ENCODE measurements at regions not wholly inside any gene's neighbourhood (a gene's known extent, or its start where the extent isn't known, plus 50 kb on each side); places are given as distances from the start of the nearest gene placed in this dataset.
"Not testable (repeated sequence)": the region's sequence is repeated elsewhere in the genome, so short reads cannot be mapped to it uniquely, and the experiment has no call there.

DNA sequence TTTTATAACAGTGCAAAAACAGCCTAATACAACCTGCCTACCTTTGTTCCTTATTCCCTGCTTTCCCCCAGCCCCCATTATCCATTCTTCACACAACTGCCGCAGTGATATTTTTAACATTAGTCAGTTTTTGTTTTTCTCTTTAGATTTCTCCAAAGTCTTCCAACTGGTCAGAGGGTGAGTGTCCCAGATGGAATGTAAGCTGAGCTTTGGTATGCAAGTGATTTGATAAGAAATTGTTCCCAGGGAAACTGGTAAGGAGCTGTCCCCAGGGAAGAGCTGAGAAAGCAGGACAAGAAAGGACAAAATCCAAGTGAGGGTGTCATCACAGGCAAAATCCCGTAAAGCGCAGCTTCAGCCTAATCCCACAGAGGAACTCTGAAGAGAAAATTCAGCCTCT, 475.5 kb upstream of the ADGRL3 start:
- peak; percentile 63 for FAIRE-seq
- peak overlapping the region; percentile 61 for H3K4me2 ChIP-seq (ENCODE audit: low read length)
- peak overlapping the region; percentile 51 for H2AFZ ChIP-seq (ENCODE audit: low read depth, low read length)
- H3K36me3 ChIP-seq (ENCODE audit: insufficient read depth, low read length), result no peaks in the 10 kb centered on the region
- TF ChIP-seq, protein P1, sequence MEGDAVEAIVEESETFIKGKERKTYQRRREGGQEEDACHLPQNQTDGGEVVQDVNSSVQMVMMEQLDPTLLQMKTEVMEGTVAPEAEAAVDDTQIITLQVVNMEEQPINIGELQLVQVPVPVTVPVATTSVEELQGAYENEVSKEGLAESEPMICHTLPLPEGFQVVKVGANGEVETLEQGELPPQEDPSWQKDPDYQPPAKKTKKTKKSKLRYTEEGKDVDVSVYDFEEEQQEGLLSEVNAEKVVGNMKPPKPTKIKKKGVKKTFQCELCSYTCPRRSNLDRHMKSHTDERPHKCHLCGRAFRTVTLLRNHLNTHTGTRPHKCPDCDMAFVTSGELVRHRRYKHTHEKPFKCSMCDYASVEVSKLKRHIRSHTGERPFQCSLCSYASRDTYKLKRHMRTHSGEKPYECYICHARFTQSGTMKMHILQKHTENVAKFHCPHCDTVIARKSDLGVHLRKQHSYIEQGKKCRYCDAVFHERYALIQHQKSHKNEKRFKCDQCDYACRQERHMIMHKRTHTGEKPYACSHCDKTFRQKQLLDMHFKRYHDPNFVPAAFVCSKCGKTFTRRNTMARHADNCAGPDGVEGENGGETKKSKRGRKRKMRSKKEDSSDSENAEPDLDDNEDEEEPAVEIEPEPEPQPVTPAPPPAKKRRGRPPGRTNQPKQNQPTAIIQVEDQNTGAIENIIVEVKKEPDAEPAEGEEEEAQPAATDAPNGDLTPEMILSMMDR (IDR thresholded peaks at IDR 0.05; ENCODE audit: insufficient read depth, low read depth, low read length), result no peak
- TF ChIP-seq EZH2 (IDR thresholded peaks at IDR 0.05; ENCODE audit: insufficient read depth, low read length), result no peak
- Mint-ChIP-seq H3K9me3 (ENCODE audit: unreplicated experiment) (no peaks in the 10 kb centered on the region), H3K27me3 (ENCODE audit: low read depth, unreplicated experiment) (no peaks in the 10 kb centered on the region), H3K36me3 (ENCODE audit: low read depth, unreplicated experiment) (no peaks in the 10 kb centered on the region), H3K4me3 (ENCODE audit: unreplicated experiment) (no peak overlapping the region), H3K27ac (ENCODE audit: unreplicated experiment) (peak overlapping the region; percentile 78), H3K4me1 (ENCODE audit: low read depth, unreplicated experiment) (peaks cover 28% of the 10 kb centered on the region)
- no peaks in the 10 kb centered on the region for H3K9me3 ChIP-seq (ENCODE audit: insufficient read depth, low read depth, low read length)
- peak overlapping the region; percentile 86 for H3K27ac ChIP-seq (ENCODE audit: low read depth, low read length)
- no peaks in the 10 kb centered on the region for H4K20me1 ChIP-seq (ENCODE audit: insufficient read depth, low read length)
- H3K27me3 ChIP-seq (ENCODE audit: insufficient read depth, low read length), result no peaks in the 10 kb centered on the region
- DNase-seq (ENCODE audit: low read depth), result peak; percentile 92
- no peaks in the 10 kb centered on the region for H3K79me2 ChIP-seq (ENCODE audit: insufficient read depth, low read length)
- H3K9ac ChIP-seq (ENCODE audit: low read length), result peak overlapping the region; percentile 57
- peak overlapping the region; percentile 9 for H3K4me3 ChIP-seq (ENCODE audit: insufficient read depth, low read depth, low read length)
- H3K4me1 ChIP-seq (ENCODE audit: insufficient read depth, low read length), result peaks cover 19% of the 10 kb centered on the region

DNA sequence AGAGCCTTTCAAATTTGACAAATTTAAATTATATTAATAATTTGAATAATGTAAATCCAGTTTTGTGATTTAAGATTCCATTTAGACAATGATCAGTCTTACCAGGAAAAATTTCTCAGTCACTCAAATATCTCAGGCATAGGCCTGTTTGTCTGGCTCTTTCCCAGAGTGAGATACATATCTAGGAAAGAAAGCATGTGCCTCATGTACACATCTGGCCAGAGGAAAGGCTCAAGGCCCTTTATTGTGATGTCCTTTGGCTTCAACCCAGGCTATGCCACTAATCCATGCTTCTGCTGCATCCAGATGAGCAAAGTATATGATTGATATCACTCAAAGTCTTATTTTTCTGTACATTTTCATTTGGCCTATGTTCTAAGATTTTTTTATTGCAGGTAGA, 473.3 kb upstream of the ADGRL3 start:
- H3K27me3 ChIP-seq (ENCODE audit: insufficient read depth, low read length), result no peaks in the 10 kb centered on the region
- Mint-ChIP-seq H3K4me1 (ENCODE audit: low read depth, unreplicated experiment) (peaks cover 25% of the 10 kb centered on the region), H3K27ac (ENCODE audit: unreplicated experiment) (no peak overlapping the region), H3K36me3 (ENCODE audit: low read depth, unreplicated experiment) (no peaks in the 10 kb centered on the region), H3K4me3 (ENCODE audit: unreplicated experiment) (no peak overlapping the region), H3K9me3 (ENCODE audit: unreplicated experiment) (no peaks in the 10 kb centered on the region), H3K27me3 (ENCODE audit: low read depth, unreplicated experiment) (no peaks in the 10 kb centered on the region)
- H3K4me1 ChIP-seq (ENCODE audit: insufficient read depth, low read length), result peaks cover 19% of the 10 kb centered on the region
- no peak overlapping the region for H2AFZ ChIP-seq (ENCODE audit: low read depth, low read length)
- H3K4me3 ChIP-seq (ENCODE audit: insufficient read depth, low read depth, low read length), result no peak overlapping the region
- H4K20me1 ChIP-seq (ENCODE audit: insufficient read depth, low read length), result no peaks in the 10 kb centered on the region
- no peak overlapping the region for H3K27ac ChIP-seq (ENCODE audit: low read depth, low read length)
- H3K4me2 ChIP-seq (ENCODE audit: low read length), result no peak overlapping the region
- no peaks in the 10 kb centered on the region for H3K79me2 ChIP-seq (ENCODE audit: insufficient read depth, low read length)
- TF ChIP-seq, protein P1 (IDR thresholded peaks at IDR 0.05; ENCODE audit: insufficient read depth, low read depth, low read length), result no peak
- TF ChIP-seq EZH2 (IDR thresholded peaks at IDR 0.05; ENCODE audit: insufficient read depth, low read length), result no peak
- FAIRE-seq (no peak), DNase-seq (ENCODE audit: low read depth) (no peak)
- H3K9me3 ChIP-seq (ENCODE audit: insufficient read depth, low read depth, low read length), result no peaks in the 10 kb centered on the region
- H3K9ac ChIP-seq (ENCODE audit: low read length), result no peak overlapping the region
- H3K36me3 ChIP-seq (ENCODE audit: insufficient read depth, low read length), result no peaks in the 10 kb centered on the region

DNA sequence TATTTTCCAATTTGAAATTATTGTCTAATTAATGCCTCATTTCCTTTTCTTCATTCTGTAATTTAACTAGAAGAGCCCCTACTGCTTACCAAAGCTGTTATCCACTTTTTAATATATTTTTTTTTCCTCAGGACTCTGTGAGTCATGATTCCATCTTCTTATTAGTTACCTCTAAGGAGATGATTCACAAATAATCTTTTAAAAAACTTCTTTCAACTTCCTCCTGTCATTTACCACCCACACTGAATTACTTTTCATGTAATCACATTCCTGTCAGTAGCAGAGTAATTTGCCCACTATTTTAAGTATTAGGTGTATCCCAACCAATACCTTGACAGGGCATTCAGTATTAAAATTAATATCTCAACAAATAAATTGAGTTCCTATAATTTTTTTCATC, 470.9 kb upstream of the ADGRL3 start:
- Mint-ChIP-seq H3K27ac (ENCODE audit: unreplicated experiment) (no peak overlapping the region), H3K4me3 (ENCODE audit: unreplicated experiment) (no peak overlapping the region), H3K27me3 (ENCODE audit: low read depth, unreplicated experiment) (no peaks in the 10 kb centered on the region), H3K36me3 (ENCODE audit: low read depth, unreplicated experiment) (no peaks in the 10 kb centered on the region), H3K4me1 (ENCODE audit: low read depth, unreplicated experiment) (peaks cover 22% of the 10 kb centered on the region), H3K9me3 (ENCODE audit: unreplicated experiment) (peaks cover 3% of the 10 kb centered on the region)
- H3K36me3 ChIP-seq (ENCODE audit: insufficient read depth, low read length), result no peaks in the 10 kb centered on the region
- no peaks in the 10 kb centered on the region for H3K9me3 ChIP-seq (ENCODE audit: insufficient read depth, low read depth, low read length)
- H4K20me1 ChIP-seq (ENCODE audit: insufficient read depth, low read length), result no peaks in the 10 kb centered on the region
- TF ChIP-seq, protein P1 (IDR thresholded peaks at IDR 0.05; ENCODE audit: insufficient read depth, low read depth, low read length), result no peak
- TF ChIP-seq EZH2 (IDR thresholded peaks at IDR 0.05; ENCODE audit: insufficient read depth, low read length), result no peak
- H3K9ac ChIP-seq (ENCODE audit: low read length), result no peak overlapping the region
- no peak overlapping the region for H2AFZ ChIP-seq (ENCODE audit: low read depth, low read length)
- DNase-seq (ENCODE audit: low read depth), result peak; percentile 51
- no peak for FAIRE-seq
- H3K79me2 ChIP-seq (ENCODE audit: insufficient read depth, low read length), result no peaks in the 10 kb centered on the region
- no peaks in the 10 kb centered on the region for H3K27me3 ChIP-seq (ENCODE audit: insufficient read depth, low read length)
- peaks cover 15% of the 10 kb centered on the region for H3K4me1 ChIP-seq (ENCODE audit: insufficient read depth, low read length)
- no peak overlapping the region for H3K4me3 ChIP-seq (ENCODE audit: insufficient read depth, low read depth, low read length)
- H3K4me2 ChIP-seq (ENCODE audit: low read length), result peak overlapping the region; percentile 10
- peak overlapping the region; percentile 22 for H3K27ac ChIP-seq (ENCODE audit: low read depth, low read length)

DNA sequence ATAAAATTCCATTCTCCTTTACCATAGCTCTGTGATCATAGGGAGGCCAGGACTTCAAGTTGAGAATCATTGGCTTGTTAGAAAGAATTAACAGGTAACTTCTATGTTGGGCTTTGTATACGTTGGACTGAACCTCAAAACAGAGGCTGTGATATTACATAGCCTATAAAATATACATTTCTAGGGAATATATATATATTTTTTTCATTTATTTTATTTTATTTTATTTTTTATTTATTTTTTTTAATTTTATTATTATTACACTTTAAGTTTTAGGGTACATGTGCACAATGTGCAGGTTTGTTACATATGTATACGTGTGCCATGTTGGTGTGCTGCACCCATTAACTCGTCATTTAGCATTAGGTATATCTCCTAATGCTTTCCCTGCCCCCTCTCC, 470.4 kb upstream of the ADGRL3 start:
- H3K27ac ChIP-seq (ENCODE audit: low read depth, low read length), result peak overlapping the region; percentile 22
- DNase-seq (ENCODE audit: low read depth); H3K4me3 Mint-ChIP-seq (ENCODE audit: unreplicated experiment): not testable (repeated sequence)

More for the DNA sequence above, 470.4 kb upstream of the ADGRL3 start:
- not testable (repeated sequence) for H3K27me3 ChIP-seq (ENCODE audit: insufficient read depth, low read length); H3K36me3 Mint-ChIP-seq (ENCODE audit: low read depth, unreplicated experiment); H3K9me3 ChIP-seq (ENCODE audit: insufficient read depth, low read depth, low read length); FAIRE-seq; H3K27me3 Mint-ChIP-seq (ENCODE audit: low read depth, unreplicated experiment); H3K4me3 ChIP-seq (ENCODE audit: insufficient read depth, low read depth, low read length); H3K9me3 Mint-ChIP-seq (ENCODE audit: unreplicated experiment); H3K27ac Mint-ChIP-seq (ENCODE audit: unreplicated experiment); H3K36me3 ChIP-seq (ENCODE audit: insufficient read depth, low read length); H4K20me1 ChIP-seq (ENCODE audit: insufficient read depth, low read length); H2AFZ ChIP-seq (ENCODE audit: low read depth, low read length); H3K4me1 ChIP-seq (ENCODE audit: insufficient read depth, low read length); H3K9ac ChIP-seq (ENCODE audit: low read length); H3K79me2 ChIP-seq (ENCODE audit: insufficient read depth, low read length)
- H3K4me1 Mint-ChIP-seq (ENCODE audit: low read depth, unreplicated experiment), result peaks cover 16% of the 10 kb centered on the region
- H3K4me2 ChIP-seq (ENCODE audit: low read length), result peak overlapping the region; percentile 10

All from astrocyte (in vitro differentiated cells and primary cell).